Natural killer cell treated with Interleukin-12 subunit alpha and Interleukin-12 subunit beta and Interleukin-15 and Interleukin-18, amount 100 ng/mL, for 72 hours (primary cell): ENCODE measurements at regions not wholly inside any gene's neighbourhood (a gene's known extent, or its start where the extent isn't known, plus 50 kb on each side); places are given as distances from the start of the nearest gene placed in this dataset.
"Not testable (repeated sequence)": the region's sequence is repeated elsewhere in the genome, so short reads cannot be mapped to it uniquely, and the experiment has no call there.

Experiments used
- ATAC-seq, 2 donors: fragments of 150-1000 bp; cut with Tn5 transposase in 1 of 2; sonication (Bioruptor Pico), chemical (Tn5 transposase) in 1 of 2; 2 replicates each; pipeline ENCODE4 v1.10.0; 2021
- DNase-seq: peaks from one replicate; pipeline ENCODE4 v3.0.0; 2022; ENCODE audit warnings: low spot score
- H3K27ac Mint-ChIP-seq, 2 donors: 1 replicate in 1 of 2; 2 replicates in 1 of 2; pipeline ENCODE4 v1.8.0; 2022; ENCODE audit warnings: mixed read lengths in 2 of 2, mild to moderate bottlenecking in 1 of 2, moderate library complexity in 1 of 2
- H3K27me3 Mint-ChIP-seq, 2 donors: 1 replicate in 1 of 2; 2 replicates in 1 of 2; pipeline ENCODE4 v1.8.0; 2022; ENCODE audit warnings: mixed read lengths in 2 of 2
- H3K36me3 Mint-ChIP-seq: one replicate; pipeline ENCODE4 v1.8.0; 2022; ENCODE audit warnings: mixed read lengths
- H3K4me1 Mint-ChIP-seq, 2 donors: 1 replicate in 1 of 2; 2 replicates in 1 of 2; pipeline ENCODE4 v1.8.0; 2022; ENCODE audit warnings: low read depth in 2 of 2, mixed read lengths in 2 of 2, mild to moderate bottlenecking in 1 of 2
- H3K4me3 Mint-ChIP-seq: one replicate; pipeline ENCODE4 v1.8.0; 2022; ENCODE audit warnings: mixed read lengths
- H3K9me3 Mint-ChIP-seq: 2 replicates; pipeline ENCODE4 v1.8.0; 2022; ENCODE audit warnings: mixed read lengths

GRCh38 chr7:51543801-51544553 lies 227.4 kb upstream of the COBL start:
- no peak overlapping the region for H3K4me3 Mint-ChIP-seq
- DNase-seq = no peak
- H3K4me1 Mint-ChIP-seq = no peaks in the 10 kb centered on the region

GRCh38 chr7:51540906-51541305 lies 224.3 kb upstream of the COBL start:
- H3K27me3 Mint-ChIP-seq, H3K4me1 Mint-ChIP-seq: not testable (repeated sequence)

More at GRCh38 chr7:51543801-51544553, 227.4 kb upstream of the COBL start:
- Mint-ChIP-seq H3K36me3 (peaks cover 6% of the 10 kb centered on the region), H3K27ac (no peak overlapping the region), H3K27me3 (no peaks in the 10 kb centered on the region), H3K9me3 (peaks cover 11% of the 10 kb centered on the region)
- no peak for ATAC-seq

GRCh38 chr7:51539840-51540239 lies 223.2 kb upstream of the COBL start:
- Mint-ChIP-seq H3K36me3 (peaks cover 6% of the 10 kb centered on the region), H3K27ac (no peak overlapping the region), H3K4me3 (no peak overlapping the region), H3K4me1 (no peaks in the 10 kb centered on the region), H3K27me3 (no peaks in the 10 kb centered on the region), H3K9me3 (peaks cover 18% of the 10 kb centered on the region)
- ATAC-seq (no peak), DNase-seq (no peak)

More at GRCh38 chr7:51540906-51541305, 224.3 kb upstream of the COBL start:
- not testable (repeated sequence) for H3K4me3 Mint-ChIP-seq, DNase-seq, H3K27ac Mint-ChIP-seq, ATAC-seq, H3K36me3 Mint-ChIP-seq
- H3K9me3 Mint-ChIP-seq = peaks cover 13% of the 10 kb centered on the region

GRCh38 chr7:51528172-51528571 lies 211.6 kb upstream of the COBL start:
- Mint-ChIP-seq H3K4me3 (no peak overlapping the region), H3K27me3 (no peaks in the 10 kb centered on the region)
- DNase-seq = no peak

GRCh38 chr7:51521694-51522312 lies 205.2 kb upstream of the COBL start:
- ATAC-seq (no peak), DNase-seq (no peak)
- Mint-ChIP-seq H3K9me3 (peaks cover 7% of the 10 kb centered on the region), H3K4me1 (no peaks in the 10 kb centered on the region), H3K4me3 (no peak overlapping the region), H3K36me3 (no peaks in the 10 kb centered on the region), H3K27me3 (no peaks in the 10 kb centered on the region), H3K27ac (no peak overlapping the region)

More at GRCh38 chr7:51528172-51528571, 211.6 kb upstream of the COBL start:
- Mint-ChIP-seq H3K9me3 (peaks cover 11% of the 10 kb centered on the region), H3K36me3 (no peaks in the 10 kb centered on the region), H3K4me1 (no peaks in the 10 kb centered on the region), H3K27ac (no peak overlapping the region)
- no peak for ATAC-seq

GRCh38 chr7:51521054-51521453 lies 204.4 kb upstream of the COBL start:
- Mint-ChIP-seq H3K4me3 (no peak overlapping the region), H3K4me1 (no peaks in the 10 kb centered on the region)
- no peak for ATAC-seq

GRCh38 chr7:51518646-51519045 lies 202.0 kb upstream of the COBL start:
- ATAC-seq (no peak), DNase-seq (no peak)
- Mint-ChIP-seq H3K9me3 (peaks cover 11% of the 10 kb centered on the region), H3K27me3 (no peaks in the 10 kb centered on the region), H3K4me1 (no peaks in the 10 kb centered on the region), H3K36me3 (no peaks in the 10 kb centered on the region), H3K4me3 (no peak overlapping the region), H3K27ac (no peak overlapping the region)

More at GRCh38 chr7:51521054-51521453, 204.4 kb upstream of the COBL start:
- Mint-ChIP-seq H3K27ac (no peak overlapping the region), H3K27me3 (no peaks in the 10 kb centered on the region), H3K9me3 (peaks cover 7% of the 10 kb centered on the region), H3K36me3 (no peaks in the 10 kb centered on the region)
- DNase-seq = no peak

- Mint-ChIP-seq H3K4me3 (no peak overlapping the region), H3K27ac (no peak overlapping the region), H3K4me1 (no peaks in the 10 kb centered on the region), H3K36me3 (no peaks in the 10 kb centered on the region), H3K27me3 (no peaks in the 10 kb centered on the region), H3K9me3 (peaks cover 8% of the 10 kb centered on the region)
- DNase-seq = no peak
- no peak for ATAC-seq
Measured at GRCh38 chr7:51517187-51517586, 200.6 kb upstream of the COBL start.

GRCh38 chr7:51501620-51502019 lies 185.0 kb upstream of the COBL start:
- ATAC-seq = no peak
- Mint-ChIP-seq H3K27ac (no peak overlapping the region), H3K36me3 (no peaks in the 10 kb centered on the region), H3K9me3 (peaks cover 9% of the 10 kb centered on the region), H3K27me3 (no peaks in the 10 kb centered on the region), H3K4me1 (no peaks in the 10 kb centered on the region), H3K4me3 (no peak overlapping the region)
- DNase-seq = no peak

- Mint-ChIP-seq H3K4me1 (no peaks in the 10 kb centered on the region), H3K4me3 (no peak overlapping the region), H3K27ac (no peak overlapping the region), H3K27me3 (no peaks in the 10 kb centered on the region), H3K9me3 (no peaks in the 10 kb centered on the region), H3K36me3 (no peaks in the 10 kb centered on the region)
- DNase-seq (no peak), ATAC-seq (no peak)
Measured at GRCh38 chr7:51482976-51483375, 166.4 kb upstream of the COBL start.

- Mint-ChIP-seq H3K27me3 (no peaks in the 10 kb centered on the region), H3K9me3 (no peaks in the 10 kb centered on the region), H3K27ac (no peak overlapping the region), H3K4me3 (no peak overlapping the region), H3K36me3 (no peaks in the 10 kb centered on the region), H3K4me1 (no peaks in the 10 kb centered on the region)
- ATAC-seq = no peak
- no peak for DNase-seq
Measured at GRCh38 chr7:51481421-51481820, 164.8 kb upstream of the COBL start.

- H3K4me3 Mint-ChIP-seq = no peak overlapping the region
- H3K36me3 Mint-ChIP-seq = no peaks in the 10 kb centered on the region
- DNase-seq = no peak
- no peaks in the 10 kb centered on the region for H3K9me3 Mint-ChIP-seq
- no peaks in the 10 kb centered on the region for H3K27me3 Mint-ChIP-seq
- H3K4me1 Mint-ChIP-seq = no peaks in the 10 kb centered on the region
- H3K27ac Mint-ChIP-seq = no peak overlapping the region
- no peak for ATAC-seq
Measured at GRCh38 chr7:51477819-51478218, 161.2 kb upstream of the COBL start.

- no peaks in the 10 kb centered on the region for H3K4me1 Mint-ChIP-seq
- peak in 1 of 2 donors; percentile 50 for ATAC-seq
- DNase-seq = no peak
- H3K27me3 Mint-ChIP-seq = no peaks in the 10 kb centered on the region
- H3K27ac Mint-ChIP-seq = no peak overlapping the region
- no peaks in the 10 kb centered on the region for H3K9me3 Mint-ChIP-seq
- H3K4me3 Mint-ChIP-seq = no peak overlapping the region
- no peaks in the 10 kb centered on the region for H3K36me3 Mint-ChIP-seq
Measured at GRCh38 chr7:51477323-51477722, 160.7 kb upstream of the COBL start.

GRCh38 chr7:51476026-51476425 lies 159.4 kb upstream of the COBL start:
- no peaks in the 10 kb centered on the region for H3K9me3 Mint-ChIP-seq
- no peaks in the 10 kb centered on the region for H3K4me1 Mint-ChIP-seq
- no peak overlapping the region for H3K4me3 Mint-ChIP-seq
- H3K27ac Mint-ChIP-seq = no peak overlapping the region
- ATAC-seq (no peak), DNase-seq (no peak)
- H3K36me3 Mint-ChIP-seq = no peaks in the 10 kb centered on the region
- peaks cover 0 to 5% of the 10 kb centered on the region in 2 donors for H3K27me3 Mint-ChIP-seq
